T-helper 2 cell treated with Interferon-gamma antibody and Interleukin-4, amounts not matched to agents 100 ng/mL and 5 ng/mL, for 36 hours (primary cell): ENCODE measurements at regions not wholly inside any gene's neighbourhood (a gene's known extent, or its start where the extent isn't known, plus 50 kb on each side); places are given as distances from the start of the nearest gene placed in this dataset.

ENCODE experiments used
- intact Hi-C: fragments of 100-400 bp; cut with micrococcal nuclease; formaldehyde crosslinking; loops from one replicate; pipeline ENCODE4 v1.15.1; 2023

DNA sequence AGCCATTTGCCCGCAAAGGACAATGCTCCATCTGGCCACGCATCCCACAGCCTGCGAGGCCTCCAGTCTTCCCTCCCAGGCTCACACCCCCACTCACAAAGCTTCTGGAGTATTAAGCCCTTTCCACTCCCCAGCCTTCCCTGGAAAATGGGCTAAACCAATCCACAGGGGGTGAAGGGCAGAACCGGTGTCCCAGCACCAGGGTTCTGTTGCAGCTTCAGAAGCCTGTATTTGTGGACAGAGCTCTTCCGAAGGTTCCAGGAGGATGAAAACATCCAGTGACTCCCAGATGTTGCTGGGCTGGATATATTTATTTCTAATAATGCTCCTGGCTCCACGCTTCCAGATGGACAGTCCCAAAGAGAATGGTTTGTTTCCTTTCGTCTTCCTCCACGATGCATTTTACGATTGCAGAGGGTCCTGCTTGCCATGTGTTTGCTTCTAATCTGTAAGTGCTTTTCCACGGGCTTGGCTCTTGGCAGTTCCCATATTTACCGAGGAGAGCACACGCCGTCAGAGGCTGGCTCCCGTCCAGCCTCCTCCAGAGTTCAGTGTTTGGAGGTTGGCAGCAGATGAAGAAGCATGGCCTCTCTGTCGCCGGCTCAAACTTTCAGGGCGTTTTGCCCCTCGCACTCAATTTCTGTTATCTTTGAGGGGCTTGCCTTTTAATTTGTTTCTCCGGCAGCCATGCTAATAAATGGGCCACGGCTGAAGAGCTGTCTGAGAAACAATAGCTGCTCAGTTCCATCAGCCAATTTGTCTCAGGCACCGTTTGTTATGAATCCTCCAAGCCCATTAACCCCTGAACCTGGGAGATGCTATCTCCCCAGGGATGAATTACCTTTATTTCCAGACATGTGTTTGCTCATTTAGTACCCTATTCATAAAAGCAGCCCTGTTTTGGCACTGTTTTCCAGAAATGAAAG is 367.9 kb upstream of the PROK2 start:
- intact Hi-C loops, result no loop called here

DNA sequence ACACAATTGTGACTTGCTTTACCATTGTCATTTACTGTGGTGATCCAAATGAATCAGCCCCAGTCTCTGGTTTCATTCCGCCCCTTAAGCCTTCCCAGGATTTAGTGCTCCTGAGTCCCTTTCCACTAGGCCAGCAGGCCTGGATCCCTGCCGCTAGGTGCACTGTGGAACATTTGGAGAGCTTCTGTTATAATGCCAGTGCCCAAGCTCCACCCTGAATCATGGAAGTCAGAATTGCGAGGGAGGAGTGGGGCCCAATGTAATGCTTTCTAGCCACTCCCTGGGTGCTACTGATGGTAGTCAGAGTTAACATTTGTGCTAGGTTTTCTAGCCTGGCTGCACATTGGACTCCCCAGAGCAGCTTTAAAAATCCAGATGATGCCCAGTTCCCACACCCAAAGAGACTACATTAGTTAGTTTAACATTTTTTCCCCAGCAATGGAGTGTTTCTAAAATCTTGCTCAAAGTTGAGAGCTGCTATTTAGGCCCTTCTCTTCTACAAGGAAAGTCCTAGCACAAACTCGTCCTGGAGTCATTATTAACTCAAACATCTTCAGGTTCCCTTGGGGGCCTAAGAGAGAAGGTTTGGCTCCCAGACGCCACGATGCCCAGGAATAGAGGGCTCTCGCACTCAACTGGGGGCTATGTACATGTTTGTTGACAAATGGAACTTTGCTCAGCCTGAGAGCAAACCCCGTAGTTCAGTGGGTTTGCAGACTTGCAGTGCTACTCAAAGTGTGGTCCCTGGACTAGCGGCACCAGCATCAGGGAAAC is 366.7 kb upstream of the PROK2 start:
- intact Hi-C loops, result no loop called here

DNA sequence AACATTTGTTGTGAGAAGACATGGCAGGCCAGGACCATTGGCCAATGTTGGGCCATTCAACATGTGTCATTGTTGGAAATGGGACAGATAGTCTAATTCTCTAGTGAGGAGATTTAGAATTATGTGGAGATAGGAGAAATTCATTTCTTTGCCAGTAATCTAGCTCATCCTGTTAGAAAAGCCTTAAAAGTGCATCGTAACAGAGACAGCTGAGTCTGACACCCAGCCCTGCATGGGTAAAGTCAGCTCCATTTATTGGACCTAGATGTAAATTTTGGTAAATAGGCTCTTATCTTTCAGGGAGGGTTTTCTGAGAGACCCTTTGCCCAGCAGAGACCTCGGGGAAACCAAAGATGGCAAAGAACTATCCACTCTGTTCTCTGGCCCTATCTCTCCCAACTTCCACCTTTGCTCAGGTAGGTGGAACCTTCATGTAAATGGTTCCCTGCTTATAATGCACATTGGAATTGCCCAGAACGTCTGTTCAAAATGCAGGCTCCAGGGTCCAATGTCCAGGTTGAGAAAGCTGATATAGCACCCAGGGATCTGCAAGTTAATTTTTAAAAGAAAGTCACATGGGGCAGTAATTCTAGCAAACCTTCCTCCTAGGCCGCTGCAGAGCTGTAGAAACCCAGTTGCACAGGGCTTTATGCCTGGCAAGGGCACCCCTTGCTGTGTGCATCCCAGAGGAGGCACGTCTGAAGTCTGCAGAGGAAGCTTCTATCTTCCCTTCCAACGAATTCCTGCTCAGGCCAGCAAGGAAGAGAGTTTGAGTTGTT is 365.9 kb upstream of the PROK2 start:
- intact Hi-C loops, result no loop called here

DNA sequence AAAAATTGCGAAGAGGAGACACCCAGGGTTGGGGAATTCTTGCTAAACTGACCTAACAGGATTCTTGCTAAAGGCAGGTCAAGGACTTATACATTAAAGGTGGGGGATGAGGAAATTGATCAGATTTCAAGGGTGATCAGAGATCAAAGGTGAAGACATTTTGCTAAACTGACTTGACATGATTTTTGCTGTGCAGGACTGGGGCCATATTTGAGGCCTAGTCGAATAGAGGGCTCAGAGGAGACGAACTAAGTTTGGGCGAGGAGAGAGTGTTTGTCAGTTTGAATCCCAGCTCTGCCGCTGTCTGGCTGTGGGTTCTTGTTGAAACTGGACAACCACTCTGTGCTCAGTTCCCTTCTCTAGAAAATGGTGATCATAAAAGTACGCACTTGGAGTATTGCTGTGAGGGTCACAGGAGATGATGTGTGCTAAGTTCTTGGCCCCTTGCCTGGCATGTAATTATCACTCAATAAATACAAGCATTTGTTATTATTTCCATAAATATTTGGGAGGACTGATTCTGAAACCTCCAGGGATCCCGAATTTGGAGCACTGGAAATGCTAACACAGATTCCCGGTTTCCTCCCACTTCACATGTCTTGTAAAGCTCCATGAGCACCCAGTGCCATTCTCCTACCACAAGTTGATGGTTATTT is 364.8 kb upstream of the PROK2 start:
- intact Hi-C loops, result no loop called here

DNA sequence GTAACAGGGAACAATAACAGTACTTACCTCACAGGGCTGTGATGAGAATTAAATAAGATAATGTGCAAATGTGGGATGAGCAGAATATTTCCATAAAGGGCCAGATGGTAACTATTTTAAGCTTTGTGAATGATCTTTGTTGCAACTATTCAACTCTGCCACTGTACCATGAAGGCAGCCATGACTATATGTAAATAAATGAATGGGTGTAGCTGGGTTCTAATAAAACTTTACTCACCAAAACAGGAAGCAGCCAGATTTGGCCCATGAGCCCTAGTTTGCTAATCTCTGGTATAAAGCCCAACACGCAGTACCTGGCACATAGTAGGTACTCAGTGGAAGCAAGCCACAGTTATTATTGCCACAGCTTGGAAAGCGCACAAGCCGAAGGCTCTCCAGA is 362.7 kb upstream of the PROK2 start:
- intact Hi-C loops, result no loop called here

DNA sequence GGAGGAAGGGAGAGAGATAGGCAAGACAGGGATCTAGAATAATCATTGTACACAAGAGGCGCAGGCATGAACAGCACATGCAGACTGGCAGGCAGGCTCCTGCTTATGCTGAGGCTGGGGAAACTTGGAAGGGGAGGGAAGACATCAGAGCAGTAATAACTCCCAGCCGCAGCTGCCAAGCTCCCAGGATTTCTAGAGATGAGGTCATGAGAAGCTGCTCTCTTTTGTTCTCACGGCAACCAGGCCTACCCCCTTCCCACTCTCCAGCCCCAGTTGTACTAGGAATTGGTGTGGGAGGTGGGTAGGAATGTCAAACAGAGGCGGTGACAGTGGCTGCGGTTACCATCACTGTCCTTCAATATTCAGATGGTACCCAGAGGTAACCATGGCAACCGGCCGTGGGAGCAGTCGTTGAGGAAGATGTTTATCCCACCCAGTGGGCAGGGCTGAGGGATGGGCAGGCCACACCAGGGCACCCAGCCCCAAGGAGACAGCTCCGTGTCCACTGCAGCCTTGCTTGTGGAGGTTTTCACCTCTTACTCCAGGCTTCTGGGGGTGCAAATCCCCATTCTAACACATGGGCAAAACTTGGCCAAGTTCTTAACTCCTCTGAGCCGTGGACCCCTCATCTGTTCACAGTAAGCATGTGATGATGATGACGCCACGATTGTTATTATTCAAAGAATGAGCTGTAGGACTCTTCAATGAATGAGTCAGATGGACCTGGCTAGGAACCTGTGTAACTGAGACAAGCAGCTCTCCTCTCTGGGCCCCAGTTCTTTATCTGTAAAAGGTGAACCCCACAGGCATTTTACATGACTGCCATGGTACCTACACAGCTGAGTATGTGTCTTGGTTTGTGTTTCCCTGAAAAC is 360.8 kb upstream of the PROK2 start:
- intact Hi-C loops, result no loop called here

DNA sequence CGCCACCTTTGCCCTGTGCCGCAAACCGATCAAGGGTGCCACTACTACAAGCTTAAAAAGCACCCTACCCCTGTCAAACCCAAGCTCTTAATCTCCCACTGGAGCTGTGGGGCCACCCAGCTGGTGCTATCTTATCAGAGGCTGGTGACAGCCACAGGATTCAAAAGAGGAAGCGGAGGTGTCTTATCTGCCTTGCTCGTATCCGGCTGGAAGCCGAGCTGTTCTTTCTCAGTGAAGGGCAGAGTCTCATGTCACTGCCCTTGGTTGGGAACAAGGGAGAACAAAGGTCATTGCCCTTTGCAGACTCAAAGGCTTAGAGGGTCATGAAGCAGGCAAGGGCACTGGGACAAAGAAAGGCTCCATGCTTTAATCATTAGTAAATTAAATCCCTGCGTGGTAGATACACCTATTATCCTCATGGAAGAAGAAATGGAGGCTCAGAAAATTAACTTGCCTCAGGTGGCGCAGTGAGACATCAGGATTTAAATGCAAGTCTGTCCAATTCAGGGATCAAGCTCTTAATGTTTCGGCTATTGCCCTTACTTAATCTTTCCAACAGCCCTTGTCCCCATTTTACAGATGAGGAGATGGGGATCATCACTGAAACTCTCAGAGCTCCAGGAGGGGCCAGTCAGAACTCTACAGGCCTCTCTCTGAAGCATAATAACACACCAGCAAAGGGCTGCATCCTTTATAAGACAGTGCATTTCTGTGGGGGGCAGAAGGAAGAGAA is 360.0 kb upstream of the PROK2 start:
- intact Hi-C loops, result no loop called here

DNA sequence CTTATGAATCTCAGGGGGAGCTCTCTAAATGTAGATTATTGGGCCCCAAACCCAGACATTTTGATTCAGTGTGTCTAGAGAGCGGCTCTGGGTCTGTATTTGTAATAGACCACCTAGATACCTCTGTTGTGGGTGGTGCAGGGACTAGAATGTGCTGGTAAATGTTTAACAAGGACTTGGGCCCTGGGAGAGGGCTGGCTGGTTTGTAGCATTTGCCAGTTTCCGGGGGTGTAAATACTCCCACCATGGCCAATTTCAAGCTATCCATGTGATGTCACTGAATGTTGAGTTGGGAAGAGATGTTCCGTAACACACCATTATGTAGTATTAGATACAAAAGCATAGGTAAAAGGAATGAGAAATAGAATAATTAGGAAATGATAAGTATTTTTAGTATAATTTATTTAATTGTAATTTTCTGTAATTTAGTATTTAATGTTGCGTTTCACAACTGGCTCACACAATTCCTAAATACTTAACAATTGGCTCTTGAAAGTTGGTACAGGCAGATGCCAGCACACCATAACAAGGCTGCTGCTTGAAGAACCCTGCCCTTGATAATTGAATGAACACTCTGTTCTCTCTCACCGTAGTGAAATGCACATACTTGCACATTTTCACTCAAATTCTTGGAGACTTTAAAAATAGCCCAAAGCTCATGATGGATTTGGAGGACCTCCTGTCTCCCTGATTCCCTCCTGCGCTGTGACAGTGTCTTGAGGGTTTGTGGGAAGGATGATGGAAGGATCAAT is 359.2 kb upstream of the PROK2 start:
- intact Hi-C loops, result no loop called here

DNA sequence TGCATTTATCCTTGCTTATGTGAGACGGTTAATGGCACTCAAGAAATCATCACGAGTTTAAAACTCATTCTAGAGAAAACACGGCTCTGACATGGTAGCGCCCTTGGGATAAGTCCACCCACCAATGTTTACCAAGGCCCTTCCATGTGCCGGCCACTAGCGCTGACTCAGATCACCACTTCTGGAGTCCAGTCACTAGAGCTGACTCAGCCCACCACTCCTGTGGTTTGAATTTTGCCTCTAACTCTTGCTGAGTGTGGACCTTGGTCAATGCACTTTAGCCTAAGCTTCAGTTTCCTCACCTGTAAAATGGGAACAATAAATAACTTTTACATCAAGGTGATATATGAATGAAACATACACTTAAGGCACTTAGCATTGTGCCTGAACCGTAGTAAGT is 358.4 kb upstream of the PROK2 start:
- intact Hi-C loops, result no loop called here

DNA sequence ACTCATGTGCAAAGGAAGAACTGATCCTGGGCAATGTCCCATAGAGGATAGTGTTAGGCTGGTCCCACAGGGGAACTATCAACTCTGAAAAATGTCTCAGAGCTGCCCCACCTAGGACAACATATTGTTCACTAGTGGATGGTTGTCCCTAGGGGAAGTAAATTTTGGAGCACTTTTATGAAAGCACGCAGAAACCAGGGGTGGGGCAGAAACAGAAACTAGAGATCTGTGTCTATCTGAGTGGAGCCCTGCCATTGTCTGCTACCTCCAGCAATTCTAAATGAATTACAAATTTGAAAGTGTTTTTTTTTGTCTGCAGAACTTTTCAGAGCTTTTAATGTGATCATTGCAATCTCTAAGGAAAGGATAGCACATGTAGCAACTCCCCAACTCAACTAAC is 357.1 kb upstream of the PROK2 start:
- intact Hi-C loops, result no loop called here

DNA sequence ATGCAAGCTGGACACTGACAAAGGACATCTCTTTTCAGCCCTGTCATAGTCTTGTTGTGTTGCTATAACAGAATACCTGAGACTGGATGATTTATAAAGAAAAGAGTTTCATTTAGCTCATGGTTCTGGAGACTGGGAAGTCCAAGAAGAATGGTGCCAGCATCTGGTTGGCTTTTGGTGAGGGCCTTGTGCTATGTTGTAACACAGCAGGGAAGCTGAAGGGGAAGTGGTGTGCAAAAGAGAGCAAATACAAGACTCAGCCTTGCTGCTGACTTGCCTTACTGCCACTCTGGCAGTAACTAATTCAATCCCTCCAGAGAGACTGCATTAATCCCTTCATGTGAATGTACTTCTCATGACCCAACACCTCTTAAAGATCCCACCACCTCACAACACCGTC is 356.3 kb upstream of the PROK2 start:
- intact Hi-C loops, result no loop called here

DNA sequence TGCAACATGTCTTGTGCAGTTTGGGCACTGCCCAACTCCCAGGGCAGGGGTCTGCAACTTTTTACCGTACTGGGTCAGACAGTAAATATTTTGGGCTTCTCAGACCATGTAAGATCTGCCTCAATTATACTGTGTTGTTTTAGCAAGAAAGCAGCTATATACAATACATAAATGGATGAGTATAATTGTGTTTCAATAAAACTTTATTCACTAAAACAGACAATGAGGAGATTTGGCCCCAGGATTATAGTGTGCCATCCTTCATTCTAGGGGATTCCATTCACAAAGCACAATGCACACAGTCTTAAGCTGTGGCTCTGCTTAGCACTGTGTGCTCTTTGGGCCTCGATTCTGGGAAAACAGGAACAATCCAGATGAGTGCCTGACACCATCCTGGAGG is 354.4 kb upstream of the PROK2 start:
- intact Hi-C loops, result no loop called here

DNA sequence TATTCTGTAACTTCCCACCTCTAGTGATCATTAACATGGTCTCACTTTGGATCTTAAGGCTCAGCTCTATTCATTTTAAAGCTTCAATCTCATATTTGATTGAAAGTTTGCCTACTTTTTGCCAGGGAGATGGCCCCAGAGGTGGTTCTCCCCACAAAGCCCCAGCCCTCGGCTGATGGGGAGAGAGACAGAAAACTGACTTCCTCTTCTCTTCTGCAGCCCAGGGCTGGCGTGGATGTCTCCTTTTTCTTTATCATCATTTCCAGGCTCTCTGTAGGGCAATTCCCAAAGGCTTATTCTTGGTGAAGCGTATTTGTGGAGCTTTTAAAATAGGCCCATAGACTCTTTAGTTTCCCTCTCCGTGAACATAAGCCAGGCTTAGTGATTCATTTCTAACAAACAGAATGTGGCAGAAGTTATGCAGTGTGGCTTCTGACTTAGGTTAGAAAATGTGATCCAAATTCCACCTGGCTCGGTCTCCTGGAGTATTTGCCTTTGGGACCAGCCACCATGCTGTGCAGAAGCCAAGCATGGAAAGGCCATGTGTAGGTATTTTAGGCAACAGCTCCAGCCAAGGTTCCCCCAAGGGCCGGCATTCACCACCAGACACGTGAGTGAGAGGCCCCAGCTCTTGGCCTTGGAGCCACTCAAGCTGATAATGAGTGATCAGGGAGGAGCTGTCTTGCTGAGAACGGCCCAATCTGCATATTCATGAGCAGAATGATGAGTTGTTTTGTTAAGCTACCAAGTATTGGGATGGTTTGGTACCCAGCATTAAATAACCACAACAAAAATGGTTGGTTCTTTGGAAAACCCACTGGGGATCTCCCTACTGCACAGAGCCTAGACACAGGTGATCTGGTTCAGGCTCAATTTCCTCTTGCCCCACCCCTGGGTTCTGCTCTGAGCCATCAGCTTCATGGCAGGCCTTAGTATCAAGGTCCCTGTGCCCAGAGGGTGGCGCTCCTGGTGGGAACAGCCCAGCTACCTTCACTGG is 353.2 kb upstream of the PROK2 start:
- intact Hi-C loops, result no loop called here

DNA sequence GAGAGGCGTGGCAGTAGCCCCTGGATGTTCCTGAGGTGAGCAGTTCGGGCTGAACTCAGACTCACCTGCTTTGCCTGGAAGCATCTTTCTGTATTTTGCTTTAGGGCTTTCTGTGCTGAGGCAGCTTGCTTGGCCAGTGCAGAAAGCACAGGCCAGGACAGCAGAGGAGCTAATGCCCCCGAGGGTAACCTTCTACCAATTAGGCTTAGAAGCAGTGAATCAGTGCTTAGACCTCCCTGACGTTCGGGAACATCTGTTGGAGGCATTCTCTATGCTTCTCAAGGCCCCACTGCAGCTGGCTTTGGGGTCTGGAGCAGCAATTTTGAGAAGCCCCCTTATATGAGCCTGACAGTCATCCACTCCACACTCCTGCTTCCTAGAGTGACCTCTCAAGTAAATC is 350.7 kb upstream of the PROK2 start:
- intact Hi-C loops, result no loop called here

DNA sequence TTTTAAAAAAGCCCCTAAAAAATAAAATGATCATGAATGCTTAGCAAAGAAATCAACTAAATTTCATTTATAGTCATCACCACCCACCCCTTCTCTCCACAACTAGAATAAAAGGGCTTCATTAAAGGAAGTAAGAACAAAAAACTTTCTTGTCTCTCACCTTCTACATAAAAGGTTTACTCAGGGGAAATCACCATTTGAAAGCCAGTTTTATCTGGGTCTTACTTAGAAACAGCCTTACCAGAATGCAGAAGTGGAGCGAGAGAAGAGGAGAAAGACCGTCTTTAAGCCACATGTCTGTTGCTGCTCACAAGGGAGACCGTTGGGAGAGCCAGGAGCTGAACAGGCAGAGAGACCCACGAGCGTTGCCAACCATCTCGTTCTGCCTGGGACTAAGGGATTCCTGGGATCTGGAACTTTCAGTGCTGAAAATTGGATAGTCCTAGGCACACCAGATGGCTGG is 350.1 kb upstream of the PROK2 start:
- intact Hi-C loops, result no loop called here

DNA sequence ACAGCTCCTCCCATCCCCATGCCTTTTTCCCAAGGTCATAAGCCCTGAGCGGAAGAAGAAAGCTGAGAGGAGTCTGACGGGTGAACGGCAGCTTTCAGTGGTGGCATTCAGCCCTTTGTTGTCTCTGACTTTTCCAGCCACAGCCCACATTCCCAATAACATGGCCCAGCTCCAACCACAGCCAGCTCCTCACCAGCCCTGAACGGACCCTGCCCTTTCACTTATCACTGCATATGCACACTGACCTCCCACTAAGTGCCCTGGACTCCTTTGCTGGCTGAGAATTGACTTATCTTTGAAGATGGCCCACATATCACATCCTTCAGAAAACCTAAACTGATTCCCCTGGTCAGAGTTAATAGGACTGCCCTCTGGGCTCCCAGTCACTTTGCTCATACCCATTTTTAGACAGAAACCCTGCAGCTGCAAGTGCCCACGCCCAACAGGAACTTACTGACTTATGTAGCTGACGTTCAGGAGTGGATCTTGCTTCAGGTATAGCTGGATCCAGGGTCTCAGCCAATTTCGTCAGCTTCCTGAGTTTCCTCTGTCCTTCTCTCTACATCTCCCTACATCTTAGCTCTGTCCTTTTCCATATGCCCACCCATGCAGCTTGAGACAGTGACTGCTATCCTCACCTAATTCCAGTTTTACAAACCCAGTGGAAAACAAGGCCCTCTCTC is 348.5 kb upstream of the PROK2 start:
- intact Hi-C loops, result no loop called here

DNA sequence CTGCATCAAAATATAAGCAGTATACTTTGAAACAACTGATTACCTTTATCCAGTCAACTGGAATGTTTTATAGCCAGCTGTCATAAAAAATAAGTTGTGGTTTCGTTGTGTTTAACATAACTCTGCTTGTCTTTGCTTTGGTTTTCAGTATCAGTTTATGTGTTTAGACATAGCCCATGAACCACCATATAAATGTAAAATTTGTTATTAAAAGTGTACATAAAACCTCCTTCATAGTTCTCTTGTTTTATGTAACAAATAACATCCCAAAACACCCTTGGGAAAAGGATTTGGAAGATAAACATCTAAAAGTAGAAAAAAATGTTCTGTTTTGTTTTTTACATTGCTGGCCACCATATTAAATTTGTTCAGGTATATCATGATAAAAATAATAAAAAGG is 347.0 kb upstream of the PROK2 start:
- intact Hi-C loops, result no loop called here
